Right lobe of liver (tissue), 6 donors: ENCODE measurements at regions not wholly inside any gene's neighbourhood (a gene's known extent, or its start where the extent isn't known, plus 50 kb on each side); places are given as distances from the start of the nearest gene placed in this dataset.
A peak's percentile ranks its signal among the peaks of the same experiment; 100 is the strongest.

Experiments used
- ATAC-seq, 4 donors: fragments of 200-7000 bp; cut with Tn5 transposase; one replicate each; pipeline ENCODE4 v1.9.1; 2020; ENCODE audit warnings: mild to moderate bottlenecking in 4 of 4, moderate library complexity in 4 of 4
- DNase-seq, 3 donors: peaks; one replicate each; pipeline ENCODE4 v3.0.0-alpha.2; 2020
- H3K27ac ChIP-seq, 3 donors: fragments of 200-600 bp; one replicate each; pipeline ENCODE4 v1.8.0; 2022
- H3K27me3 ChIP-seq, 2 donors: fragments of 200-600 bp; one replicate each; pipeline ENCODE4 v1.8.0; 2022
- H3K36me3 ChIP-seq, 4 donors: fragments of 200-600 bp; sonication (generic) in 1 of 4; one replicate each; pipeline versions ENCODE4 v1.5.1 to v1.8.0; 2017 to 2022; ENCODE audit warnings: control low read depth in 1 of 4
- H3K4me1 ChIP-seq, 4 donors: fragments of 200-600 bp; sonication (generic) in 1 of 4; one replicate each; pipeline versions ENCODE4 v1.5.1 to v1.8.0; 2017 to 2022; ENCODE audit warnings: control low read depth in 1 of 4
- H3K4me3 ChIP-seq, 3 donors: fragments of 200-600 bp; one replicate each; pipeline ENCODE4 v1.8.0; 2022
- H3K9me3 ChIP-seq, 4 donors: fragments of 200-600 bp; sonication (generic) in 1 of 4; one replicate each; pipeline versions ENCODE4 v1.5.1 to v1.8.0; 2017 to 2022; ENCODE audit warnings: control low read depth in 1 of 4
- POLR2A ChIP-seq: fragments of 450-650 bp; IDR thresholded peaks from one replicate; pipeline ENCODE4 v1.6.1; 2017; ENCODE audit warnings: antibody characterized with exemption, mild to moderate bottlenecking
- WGBS: methylation state at CpG from one replicate; pipeline ENCODE4 v1.1.6; 2018; ENCODE audit warnings: low coverage, low lambda C conversion rate; ENCODE audit not compliant: insufficient coverage; ENCODE audit errors: missing lambda C conversion rate; 5-methylcytosine and 5-hydroxymethylcytosine counted together
- intact Hi-C, 2 donors: fragments of 100-400 bp; cut with DNase I; formaldehyde crosslinking; loops; one replicate each; pipeline versions ENCODE4 v1.11.2 to v1.14.1; 2022
- TF ChIP-seq, protein P1 (sequence below), 4 donors: fragments of 200-600 bp in 3 of 4; fragments of 450-650 bp in 1 of 4; IDR thresholded peaks; one replicate each; pipeline versions ENCODE4 v1.5.1 to v1.8.0; 2016 to 2022; ENCODE audit warnings: antibody characterized with exemption in 4 of 4, mild to moderate bottlenecking in 2 of 4
- donor health status: DM: no; HTN: yes; CAD: no.
- donor health status: DM: no; HTN: no; CAD: no.
- donor health status: DM: no; HTN: no; CAD: no.
- donor health status: DM: no; HTN: yes; CAD: no.
- donor health status: DM: no; HTN: yes; CAD: no.

DNA sequence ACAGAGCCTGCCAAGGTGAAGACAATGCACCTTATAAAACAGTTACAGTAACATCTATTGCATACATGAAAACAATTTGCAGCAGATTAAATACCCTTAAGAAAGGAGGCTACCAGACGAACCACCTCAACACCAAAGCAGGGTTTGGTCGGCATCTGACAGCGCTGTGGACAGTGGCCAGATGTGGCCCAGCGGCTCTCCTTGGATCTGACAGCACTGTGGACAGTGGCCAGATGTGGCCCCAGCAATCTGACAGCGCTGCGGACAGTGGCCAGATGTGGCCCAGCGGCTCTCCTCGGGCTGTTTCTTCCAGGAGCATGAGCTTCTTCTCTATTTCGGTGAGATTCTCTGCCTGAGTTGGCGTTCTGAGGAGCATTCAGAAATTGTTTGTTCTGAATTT is 211.6 kb downstream of the ANKRD30B start:
- ATAC-seq (no peak), DNase-seq (no peak)
- H3K36me3 ChIP-seq, result no peaks in the 10 kb centered on the region
- WGBS, result 50% methylated on average over 10 of the region's 10 CpGs
- H3K9me3 ChIP-seq, result peaks cover 0 to 8% (median 0%) of the 10 kb centered on the region in 4 donors
- H3K4me3 ChIP-seq, result no peak overlapping the region
- H3K27me3 ChIP-seq, result no peaks in the 10 kb centered on the region
- TF ChIP-seq, protein P1, sequence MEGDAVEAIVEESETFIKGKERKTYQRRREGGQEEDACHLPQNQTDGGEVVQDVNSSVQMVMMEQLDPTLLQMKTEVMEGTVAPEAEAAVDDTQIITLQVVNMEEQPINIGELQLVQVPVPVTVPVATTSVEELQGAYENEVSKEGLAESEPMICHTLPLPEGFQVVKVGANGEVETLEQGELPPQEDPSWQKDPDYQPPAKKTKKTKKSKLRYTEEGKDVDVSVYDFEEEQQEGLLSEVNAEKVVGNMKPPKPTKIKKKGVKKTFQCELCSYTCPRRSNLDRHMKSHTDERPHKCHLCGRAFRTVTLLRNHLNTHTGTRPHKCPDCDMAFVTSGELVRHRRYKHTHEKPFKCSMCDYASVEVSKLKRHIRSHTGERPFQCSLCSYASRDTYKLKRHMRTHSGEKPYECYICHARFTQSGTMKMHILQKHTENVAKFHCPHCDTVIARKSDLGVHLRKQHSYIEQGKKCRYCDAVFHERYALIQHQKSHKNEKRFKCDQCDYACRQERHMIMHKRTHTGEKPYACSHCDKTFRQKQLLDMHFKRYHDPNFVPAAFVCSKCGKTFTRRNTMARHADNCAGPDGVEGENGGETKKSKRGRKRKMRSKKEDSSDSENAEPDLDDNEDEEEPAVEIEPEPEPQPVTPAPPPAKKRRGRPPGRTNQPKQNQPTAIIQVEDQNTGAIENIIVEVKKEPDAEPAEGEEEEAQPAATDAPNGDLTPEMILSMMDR (IDR thresholded peaks at IDR 0.05), result no peak
- no peak for TF ChIP-seq POLR2A
- intact Hi-C loops, result no loop called here
- H3K4me1 ChIP-seq, result no peaks in the 10 kb centered on the region
- H3K27ac ChIP-seq, result no peak overlapping the region

DNA sequence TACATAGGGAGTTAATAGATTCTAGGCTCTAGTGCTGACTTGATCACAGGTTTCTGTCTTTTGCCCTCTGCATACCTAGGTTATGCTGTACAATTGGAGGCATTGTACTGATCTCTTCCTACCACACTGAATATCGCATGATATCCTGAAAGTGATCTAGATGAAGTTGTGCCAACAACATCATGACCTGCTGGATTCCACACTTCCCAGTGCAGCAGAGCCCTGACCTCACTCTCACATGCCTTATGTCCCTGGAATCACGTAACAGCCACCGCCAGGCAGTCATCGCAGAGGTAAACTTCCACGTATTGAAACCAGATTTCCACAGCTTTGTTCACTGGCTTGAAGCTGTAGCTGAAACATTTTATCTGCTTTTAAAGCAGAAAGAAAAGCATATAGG is 214.0 kb downstream of the ANKRD30B start:
- 62% methylated on average over 5 of the region's 5 CpGs for WGBS

DNA sequence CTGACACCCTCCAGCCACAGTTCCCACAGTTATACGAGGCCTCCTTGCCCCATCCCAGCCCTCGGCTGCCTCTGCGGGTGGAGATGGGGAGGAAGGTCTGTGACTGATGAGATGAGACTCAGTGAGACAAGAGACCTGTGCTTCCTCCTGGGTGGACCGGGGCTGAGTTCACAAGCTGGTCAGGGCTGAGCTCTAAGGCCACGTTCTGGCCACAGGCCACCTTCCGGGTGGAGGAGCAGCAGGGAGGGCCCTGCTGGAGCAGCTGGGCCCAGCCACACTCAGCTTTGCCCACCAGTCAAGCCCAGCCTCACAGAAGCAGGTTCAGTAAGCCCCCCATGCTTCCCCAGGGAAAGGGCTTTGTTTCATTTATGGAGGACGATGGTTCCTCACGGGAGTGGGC is 214.7 kb downstream of the ANKRD30B start:
- DNase-seq (no peak), ATAC-seq (no peak)
- Histone ChIP-seq H3K27me3 (no peaks in the 10 kb centered on the region), H3K36me3 (no peaks in the 10 kb centered on the region), H3K4me3 (no peak overlapping the region), H3K4me1 (no peaks in the 10 kb centered on the region), H3K9me3 (no peaks in the 10 kb centered on the region), H3K27ac (no peak overlapping the region)
- 89% methylated on average over 3 of the region's 8 CpGs for WGBS
- no peak for TF ChIP-seq POLR2A
- TF ChIP-seq, protein P1 (IDR thresholded peaks at IDR 0.05), result no peak
- intact Hi-C loops, result no loop called here

More for the DNA sequence above, 214.0 kb downstream of the ANKRD30B start:
- intact Hi-C loops, result no loop called here
- no peak overlapping the region for H3K4me3 ChIP-seq
- ATAC-seq (peak in 1 of 4 donors; percentile 47), DNase-seq (no peak)
- no peaks in the 10 kb centered on the region for H3K27me3 ChIP-seq
- no peak for TF ChIP-seq POLR2A
- TF ChIP-seq, protein P1 (IDR thresholded peaks at IDR 0.05), result no peak
- no peaks in the 10 kb centered on the region for H3K36me3 ChIP-seq
- no peaks in the 10 kb centered on the region for H3K9me3 ChIP-seq
- no peak overlapping the region for H3K27ac ChIP-seq
- no peaks in the 10 kb centered on the region for H3K4me1 ChIP-seq

DNA sequence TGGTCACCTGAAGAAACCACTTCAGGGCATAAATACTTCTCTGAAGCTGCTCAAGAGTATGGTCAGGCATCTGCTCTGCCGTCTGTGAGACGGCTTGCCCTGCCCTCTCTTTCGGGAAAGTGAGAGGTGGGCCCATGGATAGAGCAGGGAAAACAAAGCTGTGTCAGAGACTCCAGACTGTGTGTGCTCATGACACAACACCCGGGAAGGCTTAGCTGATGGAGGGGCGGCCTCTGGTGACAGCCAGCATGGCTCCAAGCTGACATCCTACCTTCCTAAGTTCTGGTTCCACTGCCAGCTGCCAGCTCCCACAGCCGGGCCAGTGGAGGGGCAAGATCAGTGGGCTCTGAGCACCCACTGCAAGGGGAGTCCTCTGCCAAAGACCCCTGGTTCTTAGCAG is 215.3 kb downstream of the ANKRD30B start:
- Histone ChIP-seq H3K9me3 (no peaks in the 10 kb centered on the region), H3K27ac (no peak overlapping the region), H3K27me3 (no peaks in the 10 kb centered on the region), H3K4me3 (no peak overlapping the region), H3K4me1 (no peaks in the 10 kb centered on the region), H3K36me3 (no peaks in the 10 kb centered on the region)
- DNase-seq, result no peak
- no peak for ATAC-seq
- WGBS, result 45% methylated on average over 3 of the region's 6 CpGs
- intact Hi-C loops, result no loop called here
- no peak for TF ChIP-seq POLR2A
- TF ChIP-seq, protein P1 (IDR thresholded peaks at IDR 0.05), result no peak

DNA sequence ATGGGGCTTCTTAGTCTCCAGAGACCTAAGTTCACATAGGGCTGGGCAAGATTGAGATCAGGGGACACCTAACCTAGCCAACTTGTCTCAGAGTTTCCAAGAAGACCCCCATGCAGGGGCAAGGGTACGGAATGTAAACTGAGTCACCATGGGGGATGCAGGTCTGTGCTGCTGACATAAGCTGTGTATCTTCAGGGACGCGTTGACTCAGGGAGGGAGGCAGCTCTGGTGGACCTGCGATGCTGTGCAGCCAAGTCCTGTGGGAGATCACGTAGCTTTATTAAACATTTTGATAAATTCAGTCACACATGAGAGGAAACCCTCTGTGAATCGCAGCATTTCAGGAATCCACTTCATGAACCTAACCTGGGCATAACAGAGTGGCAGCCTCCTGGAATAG is 216.0 kb downstream of the ANKRD30B start:
- 81% methylated on average over 6 of the region's 6 CpGs for WGBS
- intact Hi-C loops, result no loop called here

More for the DNA sequence above, 216.0 kb downstream of the ANKRD30B start:
- Histone ChIP-seq H3K27me3 (no peaks in the 10 kb centered on the region), H3K9me3 (no peaks in the 10 kb centered on the region), H3K4me3 (no peak overlapping the region), H3K4me1 (no peaks in the 10 kb centered on the region), H3K36me3 (no peaks in the 10 kb centered on the region), H3K27ac (no peak overlapping the region)
- ATAC-seq (no peak), DNase-seq (no peak)
- no peak for TF ChIP-seq POLR2A
- TF ChIP-seq, protein P1 (IDR thresholded peaks at IDR 0.05), result no peak
